Ecto neural progenitor cell (in vitro differentiated cells): ENCODE measurements at regions not wholly inside any gene's neighbourhood (a gene's known extent, or its start where the extent isn't known, plus 50 kb on each side); places are given as distances from the start of the nearest gene placed in this dataset.

Experiments
- DNase-seq: peaks from one replicate; pipeline ENCODE4 v3.0.0-alpha.2; 2018; ENCODE audit warnings: low spot score

DNA sequence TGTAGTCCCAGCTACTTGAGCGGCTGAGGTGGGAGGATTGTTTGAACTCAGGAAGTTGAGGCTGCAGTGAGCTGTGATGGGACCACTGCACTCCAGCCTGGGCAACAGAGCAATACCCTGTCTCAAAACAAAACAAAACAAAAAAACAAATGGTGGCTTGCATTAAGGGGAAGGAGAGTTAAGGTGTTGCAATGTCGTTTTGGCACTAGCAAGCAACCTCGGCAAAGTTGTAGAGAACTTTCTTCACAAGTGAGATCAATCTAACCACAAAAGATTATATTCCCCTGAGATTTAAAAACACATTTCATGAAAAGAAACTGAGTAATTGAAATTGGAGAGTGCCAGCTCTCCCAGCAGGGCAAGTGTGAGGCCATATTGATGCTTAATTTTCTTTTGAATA is 153.7 kb downstream of the KLF5 start:
- DNase-seq: no peak

DNA sequence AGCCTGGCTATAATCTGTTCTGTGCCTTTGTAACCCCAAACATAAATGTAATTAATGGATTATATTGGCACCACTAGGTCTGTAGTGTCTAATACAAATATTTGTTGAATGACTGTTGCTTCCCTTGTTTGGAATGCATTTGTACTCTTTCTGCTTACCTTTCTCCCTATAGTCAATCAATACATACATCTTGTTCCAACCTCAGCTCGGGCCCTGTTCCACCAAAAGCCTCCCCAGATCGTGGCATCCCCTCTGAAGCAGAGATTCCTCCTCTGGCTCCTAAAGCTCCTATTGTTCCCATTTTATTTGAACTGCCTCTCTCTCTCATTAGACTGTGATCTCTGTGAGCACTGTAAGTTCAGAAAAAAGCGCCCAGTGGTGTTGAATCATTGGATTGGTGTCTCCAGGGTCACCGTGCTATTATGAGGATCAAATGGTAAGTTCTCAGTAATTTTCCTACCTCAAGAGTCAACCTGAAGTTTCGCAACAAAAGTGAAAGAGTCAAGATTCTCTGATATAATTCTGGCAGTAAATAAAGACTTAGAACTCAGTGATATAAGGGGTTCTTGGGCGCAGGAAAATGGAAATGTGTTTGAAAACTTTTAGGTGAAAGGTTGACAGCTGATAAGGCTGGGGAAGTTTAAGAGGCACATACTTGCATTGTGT is 151.5 kb downstream of the KLF5 start:
- no peak for DNase-seq

DNA sequence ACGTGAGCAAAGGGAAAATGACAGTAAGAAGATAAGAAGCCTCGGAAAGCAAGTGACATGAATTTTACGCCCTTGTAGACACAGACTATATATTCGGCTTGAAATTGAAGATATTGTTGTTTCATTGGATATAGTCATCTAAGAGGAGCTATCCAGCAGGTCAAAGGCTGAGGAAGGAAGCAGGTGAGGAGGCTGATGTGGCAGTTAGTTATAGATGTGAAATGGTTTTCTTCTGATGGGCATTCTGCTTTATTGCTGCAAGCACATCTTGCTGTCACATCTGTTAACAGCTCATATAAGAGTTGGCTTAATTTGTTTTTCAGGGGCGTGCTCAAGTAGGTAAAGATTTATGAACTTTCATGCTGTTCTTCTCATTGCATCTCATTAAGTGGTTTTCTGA is 146.1 kb downstream of the KLF5 start:
- DNase-seq: no peak

DNA sequence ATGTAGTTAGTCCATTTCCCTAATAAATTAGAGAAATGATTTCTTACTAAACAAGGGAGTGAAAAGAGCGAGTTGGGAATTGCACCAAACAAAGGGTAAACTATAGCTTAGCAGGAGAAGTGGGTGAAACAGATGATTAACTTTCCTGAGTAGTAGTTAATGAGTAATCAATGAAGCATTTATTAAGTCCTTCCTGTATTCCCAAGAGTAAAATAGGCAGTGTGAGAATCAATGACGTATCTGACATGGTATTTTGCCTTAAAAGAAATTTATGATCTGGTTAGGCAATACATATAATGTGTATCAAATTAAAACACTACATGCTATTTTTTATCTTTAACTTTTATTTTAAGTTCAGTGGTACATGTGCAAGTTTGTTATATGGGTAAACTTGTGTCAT is 142.8 kb downstream of the KLF5 start:
- DNase-seq: no peak

DNA sequence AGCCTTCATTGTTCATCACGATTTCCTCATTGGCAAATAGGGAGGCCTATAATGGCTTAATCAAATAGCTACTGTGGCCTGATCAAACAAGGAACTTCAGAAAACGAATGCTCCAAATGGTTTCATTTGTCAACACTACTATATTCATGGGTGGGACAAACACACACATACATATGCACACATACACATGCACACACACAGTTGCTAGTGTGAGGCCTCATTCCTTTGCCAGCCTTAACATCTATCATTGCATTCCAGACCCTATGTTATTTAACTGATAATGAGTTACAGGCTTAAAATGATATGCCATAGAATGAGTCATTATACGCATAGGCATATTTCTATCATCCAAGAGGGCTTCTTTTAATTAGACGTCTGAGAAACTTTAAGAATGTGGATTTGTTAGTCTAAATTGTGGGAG is 140.2 kb downstream of the KLF5 start:
- DNase-seq: no peak

DNA sequence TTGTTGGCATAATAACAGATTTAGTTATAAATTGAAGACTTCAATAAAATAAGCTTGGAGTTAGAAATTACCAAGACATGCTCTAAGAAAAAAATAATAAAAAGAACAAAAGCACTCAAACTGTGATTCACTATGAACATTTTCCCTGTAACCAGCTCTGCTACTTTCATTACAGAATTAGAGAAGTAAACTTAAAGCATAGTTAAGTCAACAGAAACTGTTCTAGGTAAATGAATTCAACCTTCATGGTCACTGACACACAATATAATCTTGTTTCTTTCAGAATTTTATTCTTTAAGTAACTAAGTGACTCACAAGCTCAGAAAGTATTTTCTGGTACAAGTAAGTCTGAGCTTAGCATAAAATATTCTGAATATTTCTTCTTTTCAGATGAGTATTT is 136.3 kb downstream of the KLF5 start:
- no peak for DNase-seq

DNA sequence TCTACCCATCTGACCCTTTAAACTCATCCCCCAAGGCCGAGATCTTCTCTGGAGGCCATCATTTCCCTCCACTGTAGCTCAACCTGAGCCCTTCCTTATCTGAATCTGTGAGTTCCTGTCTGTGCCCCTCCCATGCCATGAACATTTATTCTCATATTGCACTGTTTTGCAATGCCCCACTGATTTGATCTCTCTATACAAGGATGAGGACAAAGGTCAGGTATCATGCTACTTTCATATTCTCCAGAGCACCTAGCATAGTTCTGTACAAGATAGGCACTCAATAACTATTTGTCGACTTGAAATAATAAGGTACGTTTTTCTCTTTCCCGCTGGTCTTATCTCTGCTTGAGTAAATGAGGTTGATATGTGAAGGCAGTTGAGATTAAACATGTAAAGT is 135.5 kb downstream of the KLF5 start:
- DNase-seq: no peak

DNA sequence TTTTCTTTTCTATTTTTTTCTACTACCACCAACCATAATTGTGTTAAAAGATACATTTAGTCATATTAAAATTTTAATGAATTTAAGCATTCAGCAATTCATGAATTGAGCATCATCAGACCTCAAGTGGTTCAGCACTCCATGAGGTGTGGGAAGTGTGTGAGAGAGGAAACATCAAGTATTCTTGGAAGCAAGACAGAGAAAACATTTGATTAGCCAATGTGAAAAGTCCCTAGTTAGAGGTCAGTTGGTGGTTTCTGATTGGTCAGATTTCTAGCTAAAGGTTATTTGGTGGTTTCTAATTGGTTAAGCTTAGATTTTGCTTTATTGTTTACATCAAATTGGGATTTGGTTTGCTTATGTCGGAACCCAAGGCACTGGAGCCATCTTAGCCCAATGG is 134.7 kb downstream of the KLF5 start:
- DNase-seq: no peak

DNA sequence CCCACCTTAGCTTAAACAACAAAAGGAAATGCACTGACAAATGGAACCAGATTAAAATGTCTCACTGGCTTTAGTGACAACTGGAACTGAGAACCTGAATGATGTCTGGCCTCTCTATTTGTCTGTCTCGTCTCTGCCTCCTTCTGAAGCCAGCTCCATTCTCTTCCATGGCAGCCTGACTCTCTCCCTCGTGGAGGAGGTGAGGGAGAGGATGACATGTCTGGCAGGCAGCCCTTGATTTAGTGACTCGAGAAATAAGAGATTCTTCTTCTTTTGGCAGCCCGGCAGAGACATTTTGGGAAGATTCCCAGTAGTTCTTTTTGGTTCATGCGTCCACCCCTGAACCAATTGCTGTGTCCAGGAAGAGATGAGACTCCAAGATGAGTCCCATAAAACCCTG is 131.7 kb downstream of the KLF5 start:
- DNase-seq: no peak

DNA sequence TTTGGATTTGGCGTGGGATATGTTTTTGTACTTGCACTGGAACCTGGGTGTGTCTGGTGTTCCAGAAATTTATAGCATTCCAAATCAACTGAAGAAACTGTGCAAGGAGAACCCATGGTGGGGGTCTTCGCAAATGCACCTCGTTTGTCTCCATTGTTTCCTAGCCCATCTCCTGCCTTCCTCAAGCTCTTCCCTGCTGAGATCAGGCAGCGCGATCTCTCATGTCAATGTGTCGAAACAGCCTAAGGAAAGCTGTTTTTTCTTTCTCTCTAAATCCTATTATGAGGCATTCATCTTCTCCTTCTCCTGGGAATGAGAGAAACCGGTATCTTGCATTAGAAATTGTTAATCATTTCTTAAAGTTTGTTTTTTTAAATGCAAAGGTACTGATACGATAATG is 131.0 kb downstream of the KLF5 start:
- DNase-seq: no peak

DNA sequence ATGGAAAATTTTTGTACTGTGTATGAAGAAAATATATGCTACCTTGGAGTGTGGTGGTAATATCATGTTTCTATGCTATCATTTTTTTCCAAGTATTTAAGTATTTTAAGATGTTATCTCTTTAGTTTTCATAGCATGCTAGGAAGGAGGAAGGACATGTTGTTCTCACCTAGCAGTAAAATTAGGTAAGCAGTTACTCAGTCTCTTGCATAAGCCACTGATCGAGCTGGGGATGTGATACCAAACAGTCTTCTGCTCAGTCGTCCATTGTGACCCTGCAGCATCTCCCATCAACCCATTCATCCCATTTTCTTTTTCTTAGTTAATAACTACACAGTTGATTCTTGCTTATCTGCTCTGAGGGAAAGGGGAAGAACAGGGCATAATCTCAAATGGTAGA is 130.6 kb downstream of the KLF5 start:
- no peak for DNase-seq

DNA sequence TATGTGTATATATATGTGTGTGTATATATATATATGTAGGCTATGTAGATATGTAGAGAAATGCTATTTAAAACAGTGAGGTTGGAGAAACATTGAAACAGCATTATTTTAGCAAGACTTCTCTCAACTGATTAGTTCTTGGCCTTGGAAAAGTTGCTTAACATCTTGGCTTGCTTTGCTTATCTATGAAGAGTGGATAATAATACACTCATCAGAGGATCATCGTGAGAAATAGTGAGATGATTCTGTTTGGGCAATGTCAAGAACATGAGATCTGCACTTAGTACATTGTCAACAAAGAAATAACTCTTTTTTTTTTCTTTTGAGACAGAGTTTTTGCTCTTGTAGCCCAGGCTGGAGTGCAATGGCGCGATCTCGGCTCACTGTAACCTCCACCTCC is 128.3 kb downstream of the KLF5 start:
- no peak for DNase-seq

DNA sequence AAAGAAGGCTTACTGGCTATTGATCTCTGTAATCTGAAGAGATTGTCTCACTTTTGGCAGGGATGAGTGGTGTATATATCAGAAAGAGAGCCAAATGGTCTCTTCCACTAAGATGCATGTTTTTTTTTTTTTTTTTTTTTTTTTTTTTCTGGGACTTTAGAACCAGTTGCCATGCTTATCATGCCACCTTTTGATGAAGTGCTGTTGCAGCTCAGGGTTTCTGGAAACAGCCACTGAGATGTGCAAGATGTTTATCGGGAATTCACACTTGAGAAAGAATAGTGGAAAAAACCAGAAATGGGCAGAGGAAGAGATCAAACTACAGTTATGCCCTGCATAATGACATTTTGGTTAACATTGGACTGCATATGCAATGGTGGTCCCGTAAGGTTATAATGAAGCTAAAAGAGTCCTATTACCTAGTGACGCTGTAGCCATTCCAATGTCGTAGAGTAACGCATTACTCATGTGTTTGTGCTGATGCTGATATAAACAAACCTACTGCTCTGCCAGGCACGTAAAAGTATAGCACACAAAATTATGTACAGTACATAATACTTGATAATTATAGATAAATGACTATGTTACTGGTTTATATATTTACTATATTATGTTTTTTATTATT is 121.0 kb downstream of the KLF5 start:
- DNase-seq: no peak

DNA sequence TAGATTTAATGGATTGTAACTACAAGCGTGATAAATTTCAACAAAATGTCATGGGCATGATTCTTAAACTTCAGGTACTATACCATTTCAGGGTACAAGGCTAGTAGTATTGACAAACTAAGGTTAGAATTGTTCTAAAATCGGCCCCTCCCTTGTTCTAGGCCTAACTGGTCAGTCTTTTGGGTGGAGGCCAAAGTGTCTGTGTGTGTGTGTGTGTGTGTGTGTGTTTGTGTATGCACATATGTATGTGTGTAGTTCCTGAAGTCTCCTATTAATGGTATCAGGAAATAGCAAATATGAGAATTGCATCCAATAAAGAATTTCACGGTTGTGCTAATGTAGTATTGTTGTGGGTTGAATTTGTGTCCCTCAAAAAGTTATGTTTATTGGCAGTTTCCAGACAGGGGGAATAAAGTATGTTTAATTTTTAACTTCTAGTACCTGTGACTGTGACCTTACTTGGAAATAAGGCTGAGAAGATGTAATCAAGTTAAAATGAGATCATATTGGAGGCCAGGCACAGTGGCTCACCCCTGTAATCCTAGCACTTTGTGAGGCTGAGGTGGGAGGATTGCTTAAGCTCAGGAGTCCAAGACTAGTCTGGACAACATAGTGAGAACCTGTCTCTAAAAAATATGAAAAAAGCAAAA is 119.2 kb downstream of the KLF5 start:
- no peak for DNase-seq

DNA sequence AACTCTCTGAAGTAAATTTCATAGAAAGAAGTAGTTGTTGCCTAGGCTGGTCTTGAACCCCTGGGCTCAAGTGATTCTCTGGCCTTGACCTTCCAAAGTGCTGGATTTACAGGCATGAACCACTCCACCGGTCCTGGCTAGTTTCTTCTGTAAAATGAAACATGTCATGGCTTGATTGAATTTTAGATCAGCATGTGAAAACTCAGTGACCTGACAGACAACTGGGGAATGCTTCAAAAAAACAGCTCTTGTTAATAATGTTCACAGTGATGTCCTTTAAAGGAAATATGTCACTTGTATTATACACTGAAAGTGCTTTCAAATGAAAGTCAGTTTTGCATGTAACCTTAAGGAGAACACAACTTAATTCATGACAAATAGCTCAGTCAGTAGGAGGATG is 118.2 kb downstream of the KLF5 start:
- DNase-seq: no peak

DNA sequence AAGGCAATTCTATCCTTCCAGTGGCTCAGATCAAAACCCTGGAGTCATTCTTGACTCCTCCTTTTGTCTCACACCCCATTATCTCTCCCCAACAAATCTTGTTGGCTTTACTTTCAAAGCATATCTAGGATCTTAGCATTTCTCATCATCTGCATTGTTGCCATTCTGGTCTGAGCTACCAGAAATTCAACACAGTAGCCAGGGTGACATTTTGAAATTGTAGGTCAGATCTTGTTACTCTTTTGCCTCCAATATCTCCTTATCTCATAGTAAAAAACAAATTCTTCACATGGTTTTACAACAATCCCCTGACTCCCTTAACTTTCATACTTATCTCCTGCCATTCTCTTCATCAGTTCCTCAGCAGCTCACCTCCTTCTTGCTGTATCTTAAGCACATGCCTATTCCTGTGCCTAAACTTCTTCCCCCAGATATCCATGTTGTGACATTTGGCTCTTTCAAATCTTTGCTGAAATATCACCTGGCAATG is 115.8 kb downstream of the KLF5 start:
- no peak for DNase-seq

DNA sequence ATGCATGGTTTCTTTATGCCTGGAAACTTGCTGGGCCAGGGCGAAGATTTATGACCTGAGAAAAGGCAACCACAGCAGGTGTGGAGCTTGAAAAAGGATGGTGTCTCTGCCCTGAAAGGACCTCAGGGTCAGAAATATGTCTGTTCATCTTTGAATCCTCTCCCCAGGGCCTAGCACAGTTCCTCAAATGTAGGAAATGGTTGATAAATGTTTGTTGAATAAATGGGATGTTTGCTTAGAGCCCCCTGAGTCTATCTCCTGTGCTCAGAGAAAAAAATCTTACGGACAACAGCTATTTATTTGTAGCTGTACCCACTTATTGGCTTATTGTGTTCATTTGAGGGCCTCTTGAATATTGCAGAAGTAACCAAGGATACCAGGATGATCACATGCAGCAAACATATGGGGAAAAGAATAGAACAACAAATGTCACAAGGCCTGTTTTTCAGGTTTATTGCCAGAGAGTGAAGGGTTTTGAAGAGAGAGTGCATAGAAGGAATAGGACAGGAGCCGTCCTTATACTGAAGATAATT is 114.5 kb downstream of the KLF5 start:
- DNase-seq: no peak

DNA sequence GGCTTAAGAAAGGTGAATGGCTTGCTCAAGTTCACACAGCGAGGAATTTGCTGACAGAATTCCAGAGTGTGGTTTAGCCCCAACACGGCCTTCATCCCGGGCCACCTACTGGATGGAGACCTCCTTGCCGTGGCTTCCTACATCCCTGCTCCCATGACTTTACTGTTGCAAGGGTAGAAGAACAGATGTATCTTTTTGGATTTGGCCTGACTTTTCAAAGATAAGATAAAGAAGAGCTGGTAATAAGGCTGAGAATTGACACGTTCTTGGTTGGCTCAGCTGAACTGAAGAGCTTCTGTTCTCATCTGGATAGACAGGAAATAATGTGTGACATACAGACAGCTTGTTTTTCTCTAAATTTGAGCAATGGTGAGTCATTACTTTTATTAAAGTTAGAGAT is 113.1 kb downstream of the KLF5 start:
- no peak for DNase-seq

DNA sequence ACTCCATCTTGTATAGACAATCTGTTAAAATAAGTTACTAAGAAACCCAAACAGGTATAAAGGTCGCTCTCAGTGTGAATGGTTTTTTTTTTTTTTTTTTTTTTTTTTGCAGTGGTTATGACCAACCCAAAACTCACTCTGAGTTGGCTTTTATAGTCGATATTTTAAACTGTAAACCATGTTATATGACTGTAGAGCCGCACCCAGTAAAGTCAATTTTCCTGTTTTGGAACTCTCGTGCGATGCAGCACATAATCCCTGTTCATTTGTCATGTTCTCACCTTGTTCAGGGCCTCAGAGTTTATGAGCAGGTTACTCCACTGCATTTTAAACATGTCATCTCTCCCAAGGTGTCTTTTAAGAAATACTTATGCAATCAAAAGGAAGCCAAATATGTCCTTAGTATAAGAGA is 112.5 kb downstream of the KLF5 start:
- DNase-seq: no peak

DNA sequence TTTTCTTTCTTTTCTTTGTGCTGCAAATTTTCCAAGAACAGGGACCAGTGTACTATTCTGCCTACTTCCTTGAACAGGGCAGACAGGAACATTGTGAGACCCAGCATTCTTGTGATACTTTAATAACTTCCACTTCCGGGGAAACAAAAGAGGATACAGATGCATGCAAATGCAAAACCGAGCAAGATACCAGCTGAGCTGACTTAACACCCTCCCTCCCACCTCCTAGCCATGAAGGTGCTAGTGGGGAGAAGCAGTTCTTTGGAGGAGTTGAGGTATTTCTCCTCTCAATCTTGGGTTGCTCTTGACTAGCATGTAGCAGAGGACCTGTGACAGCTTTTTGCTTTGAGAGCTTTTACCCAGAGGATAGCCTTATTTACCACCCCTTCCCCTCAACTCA is 111.2 kb downstream of the KLF5 start:
- no peak for DNase-seq

DNA sequence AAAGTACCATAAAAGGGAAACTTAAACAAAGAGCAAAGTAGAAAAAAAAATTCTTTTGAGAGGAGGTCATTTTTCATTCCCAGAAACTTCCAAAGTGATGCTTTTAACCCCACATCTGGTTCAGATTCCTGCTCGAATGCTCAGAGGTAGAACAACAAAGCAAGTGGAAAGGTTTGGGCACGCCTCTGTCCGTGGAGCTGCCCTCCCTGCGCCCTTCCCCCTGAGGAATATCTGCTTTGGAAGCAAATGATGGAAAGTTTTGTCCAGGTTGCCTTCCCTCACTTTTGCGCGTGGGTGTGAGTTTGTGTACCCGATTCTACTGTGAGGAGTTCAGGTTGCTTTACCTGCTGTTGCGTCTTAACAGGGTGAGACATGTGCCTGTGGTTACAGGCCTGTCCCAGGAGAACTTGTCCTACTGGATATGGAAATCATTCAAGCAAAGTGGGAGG is 110.2 kb downstream of the KLF5 start:
- no peak for DNase-seq

DNA sequence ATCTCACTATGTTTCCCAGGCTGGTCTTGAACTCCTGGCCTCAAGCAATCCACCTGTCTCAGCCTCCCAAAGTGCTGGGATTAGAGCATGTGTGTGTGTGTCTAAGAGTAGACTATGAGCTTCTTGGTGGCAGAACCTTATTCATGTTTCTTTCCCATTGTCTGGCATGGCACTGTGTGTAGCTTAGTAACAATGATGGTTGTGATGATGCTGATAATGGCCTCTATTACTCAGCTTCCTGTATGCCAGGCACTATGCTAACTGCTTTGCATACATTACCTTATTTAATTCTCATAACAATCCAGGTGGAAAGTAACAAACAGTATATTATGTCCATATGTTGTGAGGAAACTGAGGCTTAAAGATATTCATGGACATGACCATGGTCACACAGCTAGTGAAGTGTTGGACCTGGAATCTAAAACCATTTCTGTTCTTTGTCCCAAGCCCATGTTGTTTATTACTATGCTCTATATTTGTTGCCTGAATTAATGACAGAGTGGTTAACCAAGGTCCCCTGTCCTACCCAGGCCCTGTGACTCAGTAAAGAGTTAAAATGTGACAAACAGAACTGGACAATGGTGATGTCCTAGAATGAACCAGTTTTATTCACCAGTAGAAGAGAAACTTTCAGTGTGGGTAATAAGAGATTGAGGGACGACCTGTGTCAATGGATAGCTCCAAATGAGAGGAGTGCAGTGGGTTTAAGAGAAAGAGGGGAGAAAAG is 109.6 kb downstream of the KLF5 start:
- no peak for DNase-seq
